ENCODE measurements at regions not wholly inside any gene's neighbourhood (a gene's known extent, or its start where the extent isn't known, plus 50 kb on each side); places are given as distances from the start of the nearest gene placed in this dataset.
"Not testable (repeated sequence)": the region's sequence is repeated elsewhere in the genome, so short reads cannot be mapped to it uniquely, and the experiment has no call there.

- DNase-seq (ENCODE audit: low spot score in 2 of 2): no peak
- no peaks in the 10 kb centered on the region for H3K9me3 ChIP-seq
- H3K4me1 ChIP-seq: no peaks in the 10 kb centered on the region
- H3K27me3 ChIP-seq (ENCODE audit: low read depth): peaks cover 5% of the 10 kb centered on the region; the same call in 1 of the 2 replicates
- in situ Hi-C loops (cut with MboI; ENCODE audit: low sequenced_read_pairs): loop anchor here (5.0 kb wide), 1 partner anchor 260 kb away; no protein-coding TSS in a partner anchor
- H3K4me3 ChIP-seq: no peak overlapping the region
- no peaks in the 10 kb centered on the region for H3K36me3 ChIP-seq (replicated peaks)
Observed at GRCh38 chr2:219737270-219737691, 109.9 kb downstream of the SLC4A3 start.

- no peak for DNase-seq (ENCODE audit: low spot score in 2 of 2)
- Histone ChIP-seq H3K4me3 (no peak overlapping the region), H3K27me3 (ENCODE audit: low read depth) (peaks cover 9% of the 10 kb centered on the region; the same call in 1 of the 2 replicates), H3K4me1 (no peaks in the 10 kb centered on the region), H3K9me3 (no peaks in the 10 kb centered on the region), H3K36me3 (replicated peaks) (no peaks in the 10 kb centered on the region)
- in situ Hi-C loops (cut with MboI; ENCODE audit: low sequenced_read_pairs): loop anchor here (5.0 kb wide), 1 partner anchor 258 kb away; no protein-coding TSS in a partner anchor
Observed at GRCh38 chr2:219739066-219739465, 111.6 kb downstream of the SLC4A3 start.

- no peak for DNase-seq (ENCODE audit: low spot score in 2 of 2)
- H3K27me3 ChIP-seq (ENCODE audit: low read depth): peaks cover 14% of the 10 kb centered on the region; the same call in 1 of the 2 replicates
- in situ Hi-C loops (cut with MboI; ENCODE audit: low sequenced_read_pairs): loop anchor here (5.0 kb wide), 1 partner anchor 257 kb away; no protein-coding TSS in a partner anchor
- H3K9me3 ChIP-seq: no peaks in the 10 kb centered on the region
- no peaks in the 10 kb centered on the region for H3K4me1 ChIP-seq
- no peaks in the 10 kb centered on the region for H3K36me3 ChIP-seq (replicated peaks)
- H3K4me3 ChIP-seq: no peak overlapping the region
Observed at GRCh38 chr2:219739866-219740440, 112.5 kb downstream of the SLC4A3 start.

GRCh38 chr2:219743548-219743947 is 116.1 kb downstream of the SLC4A3 start:
- no peak for DNase-seq (ENCODE audit: low spot score in 2 of 2)
- Histone ChIP-seq H3K27me3 (ENCODE audit: low read depth) (peaks cover 9% of the 10 kb centered on the region; the same call in 1 of the 2 replicates), H3K9me3 (no peaks in the 10 kb centered on the region), H3K4me3 (no peak overlapping the region), H3K36me3 (replicated peaks) (no peaks in the 10 kb centered on the region), H3K4me1 (no peaks in the 10 kb centered on the region)
- in situ Hi-C loops (cut with MboI; ENCODE audit: low sequenced_read_pairs): no loop called here

- H3K27me3 ChIP-seq (ENCODE audit: low read depth): peaks cover 9% of the 10 kb centered on the region; the same call in 1 of the 2 replicates
- DNase-seq (ENCODE audit: low spot score in 2 of 2): no peak
- H3K36me3 ChIP-seq (replicated peaks): no peaks in the 10 kb centered on the region
- H3K4me3 ChIP-seq: no peak overlapping the region
- no peaks in the 10 kb centered on the region for H3K4me1 ChIP-seq
- H3K9me3 ChIP-seq: no peaks in the 10 kb centered on the region
- in situ Hi-C loops (cut with MboI; ENCODE audit: low sequenced_read_pairs): no loop called here
Observed at GRCh38 chr2:219744066-219744465, 116.6 kb downstream of the SLC4A3 start.

- H3K27me3 ChIP-seq (ENCODE audit: low read depth): peaks cover 9% of the 10 kb centered on the region; the same call in 1 of the 2 replicates
- H3K36me3 ChIP-seq (replicated peaks): no peaks in the 10 kb centered on the region
- no peak for DNase-seq (ENCODE audit: low spot score in 2 of 2)
- H3K9me3 ChIP-seq: no peaks in the 10 kb centered on the region
- in situ Hi-C loops (cut with MboI; ENCODE audit: low sequenced_read_pairs): no loop called here
- H3K4me1 ChIP-seq: no peaks in the 10 kb centered on the region
- no peak overlapping the region for H3K4me3 ChIP-seq
Observed at GRCh38 chr2:219744600-219744999, 117.2 kb downstream of the SLC4A3 start.

GRCh38 chr2:219747637-219748036 is 120.2 kb downstream of the SLC4A3 start:
- no peak overlapping the region for H3K4me3 ChIP-seq
- in situ Hi-C loops (cut with MboI; ENCODE audit: low sequenced_read_pairs): no loop called here

GRCh38 chr2:219748671-219749570 is 121.5 kb downstream of the SLC4A3 start:
- no peak for DNase-seq (ENCODE audit: low spot score in 2 of 2)
- in situ Hi-C loops (cut with MboI; ENCODE audit: low sequenced_read_pairs): no loop called here
- Histone ChIP-seq H3K4me3 (no peak overlapping the region), H3K36me3 (replicated peaks) (no peaks in the 10 kb centered on the region), H3K27me3 (ENCODE audit: low read depth) (peaks cover 6% of the 10 kb centered on the region; the same call in 1 of the 2 replicates), H3K9me3 (peaks cover 3% of the 10 kb centered on the region; the same call in 1 of the 2 replicates), H3K4me1 (no peaks in the 10 kb centered on the region)

More at GRCh38 chr2:219747637-219748036, 120.2 kb downstream of the SLC4A3 start:
- peaks cover 9% of the 10 kb centered on the region; the same call in 1 of the 2 replicates for H3K27me3 ChIP-seq (ENCODE audit: low read depth)
- no peak for DNase-seq (ENCODE audit: low spot score in 2 of 2)
- H3K4me1 ChIP-seq: no peaks in the 10 kb centered on the region
- H3K36me3 ChIP-seq (replicated peaks): no peaks in the 10 kb centered on the region
- H3K9me3 ChIP-seq: peaks cover 3% of the 10 kb centered on the region; the same call in 1 of the 2 replicates

GRCh38 chr2:219751121-219751520 is 123.7 kb downstream of the SLC4A3 start:
- H3K4me1 ChIP-seq; H3K4me3 ChIP-seq; H3K9me3 ChIP-seq; DNase-seq (ENCODE audit: low spot score in 2 of 2); in situ Hi-C loops (cut with MboI; ENCODE audit: low sequenced_read_pairs); H3K27me3 ChIP-seq (ENCODE audit: low read depth); H3K36me3 ChIP-seq (replicated peaks): not testable (repeated sequence)

- peaks cover 3% of the 10 kb centered on the region; the same call in 1 of the 2 replicates for H3K9me3 ChIP-seq
- H3K4me3 ChIP-seq: no peak overlapping the region
- H3K4me1 ChIP-seq: no peaks in the 10 kb centered on the region
- no peak for DNase-seq (ENCODE audit: low spot score in 2 of 2)
- in situ Hi-C loops (cut with MboI; ENCODE audit: low sequenced_read_pairs): no loop called here
- no peaks in the 10 kb centered on the region for H3K27me3 ChIP-seq (ENCODE audit: low read depth)
- H3K36me3 ChIP-seq (replicated peaks): no peaks in the 10 kb centered on the region
Observed at GRCh38 chr2:219752726-219753125, 125.3 kb downstream of the SLC4A3 start.

- Histone ChIP-seq H3K36me3 (replicated peaks) (no peaks in the 10 kb centered on the region), H3K27me3 (ENCODE audit: low read depth) (peaks cover 2% of the 10 kb centered on the region; the same call in 1 of the 2 replicates), H3K4me3 (no peak overlapping the region), H3K9me3 (no peaks in the 10 kb centered on the region), H3K4me1 (no peaks in the 10 kb centered on the region)
- in situ Hi-C loops (cut with MboI; ENCODE audit: low sequenced_read_pairs): no loop called here
- no peak for DNase-seq (ENCODE audit: low spot score in 2 of 2)
Observed at GRCh38 chr2:219758907-219759680, 131.7 kb downstream of the SLC4A3 start.

- in situ Hi-C loops (cut with MboI; ENCODE audit: low sequenced_read_pairs): no loop called here
- no peaks in the 10 kb centered on the region for H3K9me3 ChIP-seq
- no peaks in the 10 kb centered on the region for H3K36me3 ChIP-seq (replicated peaks)
- DNase-seq (ENCODE audit: low spot score in 2 of 2): no peak
- H3K4me1 ChIP-seq: no peaks in the 10 kb centered on the region
- no peak overlapping the region for H3K4me3 ChIP-seq
- H3K27me3 ChIP-seq (ENCODE audit: low read depth): peaks cover 2% of the 10 kb centered on the region; the same call in 1 of the 2 replicates
Observed at GRCh38 chr2:219759801-219760200, 132.4 kb downstream of the SLC4A3 start.

GRCh38 chr2:219765231-219765911 is 137.9 kb downstream of the SLC4A3 start:
- DNase-seq (ENCODE audit: low spot score in 2 of 2): no peak
- in situ Hi-C loops (cut with MboI; ENCODE audit: low sequenced_read_pairs): no loop called here
- Histone ChIP-seq H3K4me1 (no peaks in the 10 kb centered on the region), H3K27me3 (ENCODE audit: low read depth) (no peaks in the 10 kb centered on the region), H3K9me3 (no peaks in the 10 kb centered on the region), H3K36me3 (replicated peaks) (no peaks in the 10 kb centered on the region), H3K4me3 (no peak overlapping the region)

Data from HAP-1 (cell line).